ENCODE measurements at regions not wholly inside any gene's neighbourhood (a gene's known extent, or its start where the extent isn't known, plus 50 kb on each side); places are given as distances from the start of the nearest gene placed in this dataset.

- TF ChIP-seq ZBTB4 (CRISPR knock-in tag; IDR thresholded peaks at IDR 0.05; ENCODE audit: borderline replicate concordance) = no peak
- TF ChIP-seq ZNF513 (CRISPR knock-in tag; conservative IDR thresholded peaks at IDR 0.05) = no peak
- no peak for TF ChIP-seq IRX3 (CRISPR knock-in tag; IDR thresholded peaks at IDR 0.05; ENCODE audit: borderline replicate concordance, low read depth)
- no peak for TF ChIP-seq ZBTB25 (CRISPR knock-in tag; IDR thresholded peaks at IDR 0.05)
- no peak for TF ChIP-seq ZNF180 (CRISPR knock-in tag; IDR thresholded peaks at IDR 0.05; ENCODE audit: borderline replicate concordance, low read depth)
- TF ChIP-seq STAT6 (CRISPR knock-in tag; IDR thresholded peaks at IDR 0.05; ENCODE audit: borderline replicate concordance) = no peak
- no peak for TF ChIP-seq HOXD1 (CRISPR knock-in tag; IDR thresholded peaks at IDR 0.05)
- no peak for TF ChIP-seq ZBTB14 (CRISPR knock-in tag; IDR thresholded peaks at IDR 0.05)
- TF ChIP-seq ELK4 (CRISPR knock-in tag; IDR thresholded peaks at IDR 0.05; ENCODE audit: borderline replicate concordance) = no peak
Observed at GRCh38 chr2:5984946-5985345, 292.8 kb downstream of the SOX11 start (continued).

Measured in HepG2 (cell line).